HG03378 (cell line): ENCODE measurements at regions not wholly inside any gene's neighbourhood (a gene's known extent, or its start where the extent isn't known, plus 50 kb on each side); places are given as distances from the start of the nearest gene placed in this dataset.
"Not testable (repeated sequence)": the region's sequence is repeated elsewhere in the genome, so short reads cannot be mapped to it uniquely, and the experiment has no call there.

Source experiments
- ATAC-seq: cut with Tn5 transposase; IDR thresholded peaks from one replicate; pipeline ENCODE4 v1.9.1; 2021; ENCODE audit warnings: mild to moderate bottlenecking, moderate library complexity; ENCODE audit not compliant: unreplicated experiment

- no peak for ATAC-seq
Measured at GRCh38 chr2:8329660-8330622, 351.9 kb upstream of the ID2 start.

- ATAC-seq, result no peak
Measured at GRCh38 chr2:8331068-8331467, 350.8 kb upstream of the ID2 start.

GRCh38 chr2:8332646-8333045, 349.2 kb upstream of the ID2 start:
- ATAC-seq, result no peak

- no peak for ATAC-seq
Measured at GRCh38 chr2:8333177-8333831, 348.6 kb upstream of the ID2 start.

GRCh38 chr2:8333832-8334187, 348.0 kb upstream of the ID2 start:
- not testable (repeated sequence) for ATAC-seq

GRCh38 chr2:8334866-8335325, 347.0 kb upstream of the ID2 start:
- ATAC-seq, result no peak

GRCh38 chr2:8335801-8336200, 346.1 kb upstream of the ID2 start:
- no peak for ATAC-seq

- no peak for ATAC-seq
Measured at GRCh38 chr2:8337321-8337720, 344.5 kb upstream of the ID2 start.

- no peak for ATAC-seq
Measured at GRCh38 chr2:8342407-8342806, 339.4 kb upstream of the ID2 start.

GRCh38 chr2:8343031-8343430, 338.8 kb upstream of the ID2 start:
- no peak for ATAC-seq

GRCh38 chr2:8344144-8345097, 337.4 kb upstream of the ID2 start:
- no peak for ATAC-seq

GRCh38 chr2:8345200-8345599, 336.7 kb upstream of the ID2 start:
- no peak for ATAC-seq

- no peak for ATAC-seq
Measured at GRCh38 chr2:8346208-8346607, 335.6 kb upstream of the ID2 start.

- no peak for ATAC-seq
Measured at GRCh38 chr2:8346706-8347430, 335.0 kb upstream of the ID2 start.

- not testable (repeated sequence) for ATAC-seq
Measured at GRCh38 chr2:8348911-8349310, 332.9 kb upstream of the ID2 start.

GRCh38 chr2:8352296-8352695, 329.6 kb upstream of the ID2 start:
- ATAC-seq, result no peak

GRCh38 chr2:8352989-8353388, 328.9 kb upstream of the ID2 start:
- no peak for ATAC-seq

- ATAC-seq, result no peak
Measured at GRCh38 chr2:8355102-8355859, 326.6 kb upstream of the ID2 start.

- ATAC-seq, result no peak
Measured at GRCh38 chr2:8357738-8358518, 323.9 kb upstream of the ID2 start.
